ENCODE measurements at regions not wholly inside any gene's neighbourhood (a gene's known extent, or its start where the extent isn't known, plus 50 kb on each side); places are given as distances from the start of the nearest gene placed in this dataset.
"Not testable (repeated sequence)": the region's sequence is repeated elsewhere in the genome, so short reads cannot be mapped to it uniquely, and the experiment has no call there.

GRCh38 chr7:56697058-56697457 is 435.2 kb downstream of the ZNF479 start:
- DNase-seq (ENCODE audit: low read depth): not testable (repeated sequence)

GRCh38 chr7:56686276-56686859 is 445.9 kb downstream of the ZNF479 start:
- DNase-seq (ENCODE audit: low read depth): no peak

- no peak for DNase-seq (ENCODE audit: low read depth)
These were observed 493.0 kb downstream of the ZNF479 start for GRCh38 chr7:56639173-56639746.

- no peak for DNase-seq (ENCODE audit: low read depth)
These were observed 493.7 kb upstream of the NUPR2 start for GRCh38 chr7:56609852-56610355.

- DNase-seq (ENCODE audit: low read depth): no peak
These were observed 488.9 kb upstream of the NUPR2 start for GRCh38 chr7:56605146-56605545.

- no peak for DNase-seq (ENCODE audit: low read depth)
These were observed 462.4 kb upstream of the NUPR2 start for GRCh38 chr7:56578612-56579011.

GRCh38 chr7:56570968-56571367 is 454.8 kb upstream of the NUPR2 start:
- no peak for DNase-seq (ENCODE audit: low read depth)

GRCh38 chr7:56538541-56539429 is 422.6 kb upstream of the NUPR2 start:
- DNase-seq (ENCODE audit: low read depth): no peak

GRCh38 chr7:56537952-56538351 is 421.7 kb upstream of the NUPR2 start:
- peak; percentile 19 for DNase-seq (ENCODE audit: low read depth)

- no peak for DNase-seq (ENCODE audit: low read depth)
These were observed 421.3 kb upstream of the NUPR2 start for GRCh38 chr7:56537477-56537876.

GRCh38 chr7:56495165-56495564 is 378.9 kb upstream of the NUPR2 start:
- no peak for DNase-seq (ENCODE audit: low read depth)

GRCh38 chr7:56493704-56494450 is 377.7 kb upstream of the NUPR2 start:
- DNase-seq (ENCODE audit: low read depth): no peak

- DNase-seq (ENCODE audit: low read depth): no peak
These were observed 377.0 kb upstream of the NUPR2 start for GRCh38 chr7:56493196-56493595.

GRCh38 chr7:56491636-56492425 is 375.6 kb upstream of the NUPR2 start:
- DNase-seq (ENCODE audit: low read depth): no peak

GRCh38 chr7:56483861-56484550 is 367.8 kb upstream of the NUPR2 start:
- no peak for DNase-seq (ENCODE audit: low read depth)

GRCh38 chr7:56483153-56483552 is 366.9 kb upstream of the NUPR2 start:
- DNase-seq (ENCODE audit: low read depth): peak; percentile 20

- no peak for DNase-seq (ENCODE audit: low read depth)
These were observed 363.5 kb upstream of the NUPR2 start for GRCh38 chr7:56479748-56480147.

- no peak for DNase-seq (ENCODE audit: low read depth)
These were observed 362.9 kb upstream of the NUPR2 start for GRCh38 chr7:56479136-56479535.

- DNase-seq (ENCODE audit: low read depth): no peak
These were observed 358.1 kb upstream of the NUPR2 start for GRCh38 chr7:56474271-56474670.

GRCh38 chr7:56471811-56472210 is 355.6 kb upstream of the NUPR2 start:
- no peak for DNase-seq (ENCODE audit: low read depth)

All from Daoy (cell line).